Thyroid gland (tissue), 4 donors: ENCODE measurements at regions not wholly inside any gene's neighbourhood (a gene's known extent, or its start where the extent isn't known, plus 50 kb on each side); places are given as distances from the start of the nearest gene placed in this dataset.

ENCODE experiments used
- DNase-seq, 2 donors: peaks; one replicate each; pipeline ENCODE4 v3.0.0-alpha.2; 2019
- H3K27ac ChIP-seq, 3 donors: fragments of 200-600 bp; sonication (generic); 1 replicate in 2 of 3; 2 replicates in 1 of 3; pipeline ENCODE4 v1.5.1; 2016 to 2019; ENCODE audit warnings: mild to moderate bottlenecking in 1 of 3, moderate library complexity in 1 of 3
- H3K27me3 ChIP-seq: fragments of 200-600 bp; sonication (generic); one replicate; pipeline ENCODE4 v1.5.1; 2019
- H3K36me3 ChIP-seq, 2 donors: fragments of 200-600 bp; sonication (generic); one replicate each; pipeline ENCODE4 v1.5.1; 2016 to 2019
- H3K4me1 ChIP-seq, 2 donors: fragments of 200-600 bp; sonication (generic); one replicate each; pipeline ENCODE4 v1.5.1; 2017 to 2019
- H3K4me3 ChIP-seq, 3 donors: fragments of 200-600 bp; sonication (generic); replicated peaks in 1 of 3; 1 replicate in 2 of 3; 2 replicates in 1 of 3; pipeline ENCODE4 v1.5.1; 2016; ENCODE audit warnings: mild to moderate bottlenecking in 1 of 3
- H3K9me3 ChIP-seq: fragments of 200-600 bp; sonication (generic); one replicate; pipeline ENCODE4 v1.5.1; 2017
- CTCF ChIP-seq, 6 experiments: fragments of 200-600 bp in 3 of 6; fragments of 450-650 bp in 3 of 6; sonication (generic) in 3 of 6; IDR thresholded peaks; one replicate each; pipeline ENCODE4 v1.5.1; 2016 to 2019; ENCODE audit warnings: antibody characterized with exemption in 6 of 6, mild to moderate bottlenecking in 2 of 6, inconsistent platforms in 1 of 6, moderate library complexity in 1 of 6
- POLR2A ChIP-seq, 2 donors: fragments of 450-650 bp; IDR thresholded peaks; one replicate each; pipeline ENCODE4 v1.6.1; 2017; ENCODE audit warnings: antibody characterized with exemption in 2 of 2, mild to moderate bottlenecking in 2 of 2, moderate library complexity in 1 of 2
- WGBS, 2 donors: methylation state at CpG; one replicate each; pipeline ENCODE4 v1.1.5; 2017; 5-methylcytosine and 5-hydroxymethylcytosine counted together
- intact Hi-C: fragments of 100-400 bp; cut with DNase I; formaldehyde crosslinking; loops from one replicate; pipeline ENCODE4 v1.15.1; 2023

DNA sequence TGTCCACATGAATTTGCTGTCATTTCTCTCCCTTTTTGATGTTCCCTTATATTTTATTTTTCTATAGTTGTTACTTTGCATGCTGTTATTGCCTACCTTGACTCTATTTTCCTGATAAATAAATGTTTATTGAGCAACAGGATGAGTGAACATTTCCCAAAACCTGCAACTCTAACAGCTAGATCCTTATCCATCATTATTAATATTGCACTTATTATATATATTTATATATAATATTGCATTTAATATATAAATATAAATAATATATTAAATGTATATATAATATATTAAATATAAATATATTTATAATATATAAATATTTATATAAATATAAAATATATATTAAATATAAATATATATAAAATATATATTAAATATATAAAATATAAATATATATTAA is 436.1 kb upstream of the MMADHC start:
- H3K9me3 ChIP-seq = no peaks in the 10 kb centered on the region
- H3K27ac ChIP-seq = no peak overlapping the region
- DNase-seq = no peak
- intact Hi-C loops = no loop called here
- no peaks in the 10 kb centered on the region for H3K36me3 ChIP-seq
- no peaks in the 10 kb centered on the region for H3K27me3 ChIP-seq
- H3K4me1 ChIP-seq = no peaks in the 10 kb centered on the region
- TF ChIP-seq POLR2A (IDR thresholded peaks at IDR 0.05) (no peak), CTCF (IDR thresholded peaks at IDR 0.05) (no peak)
- no peak overlapping the region for H3K4me3 ChIP-seq

GRCh38 chr2:150023044-150023443 is 435.5 kb upstream of the MMADHC start:
- H3K27me3 ChIP-seq = no peaks in the 10 kb centered on the region
- intact Hi-C loops = no loop called here
- no peak overlapping the region for H3K4me3 ChIP-seq
- no peak for TF ChIP-seq POLR2A (IDR thresholded peaks at IDR 0.05)
- no peak for TF ChIP-seq CTCF (IDR thresholded peaks at IDR 0.05)
- H3K4me1 ChIP-seq = no peaks in the 10 kb centered on the region
- no peaks in the 10 kb centered on the region for H3K9me3 ChIP-seq
- H3K27ac ChIP-seq = no peak overlapping the region
- H3K36me3 ChIP-seq = no peaks in the 10 kb centered on the region
- WGBS, 2 donors = 89 to 93% methylated on average over 3 of the region's 3 CpGs
- no peak for DNase-seq

DNA sequence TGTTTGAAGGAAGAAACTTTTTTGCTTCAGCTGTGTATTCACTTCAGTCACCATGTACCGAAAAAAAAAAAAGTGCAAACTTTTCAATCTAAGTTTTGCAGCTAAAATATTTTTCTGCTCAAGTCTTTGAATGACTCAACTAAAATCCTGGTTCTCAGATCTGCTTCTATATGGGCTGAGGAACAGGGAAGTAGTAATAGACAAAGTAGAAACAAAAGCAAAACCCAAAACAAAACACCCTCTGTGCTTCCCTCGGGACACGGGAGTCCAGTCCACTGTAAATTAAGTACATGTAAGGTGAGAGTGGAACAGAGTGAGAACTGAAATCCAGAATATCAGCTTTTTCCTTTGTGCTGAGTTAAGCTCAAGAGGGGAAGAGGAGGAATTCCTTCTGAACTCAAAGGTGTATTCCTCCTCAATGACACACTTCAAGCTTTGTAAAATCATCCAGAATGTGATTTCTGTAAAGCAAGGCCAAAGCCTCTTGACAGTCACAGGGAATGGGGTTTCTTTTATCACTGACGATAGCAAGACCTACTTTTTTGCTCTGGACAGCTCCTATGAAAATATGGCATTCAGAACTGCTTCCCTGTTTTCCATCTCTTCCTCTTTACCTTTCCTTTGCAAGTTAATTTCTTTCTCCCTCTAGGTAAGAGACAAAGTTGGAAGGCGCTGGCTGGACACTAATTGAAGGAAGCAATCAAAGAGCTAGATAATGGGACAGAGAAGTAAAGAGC is 433.5 kb upstream of the MMADHC start:
- Histone ChIP-seq H3K36me3 (no peaks in the 10 kb centered on the region), H3K27me3 (no peaks in the 10 kb centered on the region), H3K27ac (no peak overlapping the region), H3K4me1 (peaks cover 0 to 3% of the 10 kb centered on the region in 2 donors), H3K4me3 (no peak overlapping the region), H3K9me3 (no peaks in the 10 kb centered on the region)
- WGBS, 2 donors = 46 to 61% methylated on average over 5 of the region's 5 CpGs
- no peak for TF ChIP-seq POLR2A (IDR thresholded peaks at IDR 0.05)
- no peak for TF ChIP-seq CTCF (IDR thresholded peaks at IDR 0.05)
- no peak for DNase-seq
- intact Hi-C loops = no loop called here

- intact Hi-C loops = no loop called here
Observed at GRCh38 chr2:150020221-150020620, 432.6 kb upstream of the MMADHC start.

More at GRCh38 chr2:150020221-150020620, 432.6 kb upstream of the MMADHC start:
- Histone ChIP-seq H3K27ac (no peak overlapping the region), H3K27me3 (no peaks in the 10 kb centered on the region), H3K4me3 (no peak overlapping the region), H3K36me3 (no peaks in the 10 kb centered on the region), H3K4me1 (peaks cover 0 to 3% of the 10 kb centered on the region in 2 donors), H3K9me3 (no peaks in the 10 kb centered on the region)
- DNase-seq = no peak
- TF ChIP-seq CTCF (IDR thresholded peaks at IDR 0.05) (no peak), POLR2A (IDR thresholded peaks at IDR 0.05) (no peak)
- 89 to 99% methylated on average over 1 of the region's 1 CpG for WGBS, 2 donors
